GM12878 (cell line): ENCODE measurements at regions not wholly inside any gene's neighbourhood (a gene's known extent, or its start where the extent isn't known, plus 50 kb on each side); places are given as distances from the start of the nearest gene placed in this dataset.

ENCODE experiments used
- ATAC-seq: fragments of 200-7000 bp; cut with Tn5 transposase; 3 replicates; pipeline ENCODE4 v1.9.1; 2020; ENCODE audit warnings: mild to moderate bottlenecking, moderate library complexity
- BruUV-seq: library from RNA; stranded (reverse); fragments of 400-500 nt; replicated peaks from 2 replicates; lab custom pipeline; 2021; lab: Mats Ljungman, UMichigan
- CTCF ChIA-PET: fragments of 300-600 bp; sonication (Branson Sonifier 250); formaldehyde crosslinking; extraction: SDS; loops from one replicate; lab custom pipeline; 2021; ENCODE audit warnings: inconsistent platforms; lab: Yijun Ruan, JAX
- POLR2A ChIA-PET: fragments of 350-600 bp; formaldehyde crosslinking; extraction: SDS; loops from one replicate; lab custom pipeline; 2021; ENCODE audit warnings: inconsistent platforms; lab: Charles Lee
- RAD21 ChIA-PET: fragments of 300-600 bp; sonication (Branson Sonifier 250); formaldehyde crosslinking; loops from one replicate; lab custom pipeline; 2023; ENCODE audit warnings: antibody characterized with exemption; ENCODE audit not compliant: unreplicated experiment; lab: Charles Lee
- SMC1A ChIA-PET: fragments of 300-600 bp; sonication (Branson Sonifier 250); formaldehyde crosslinking; loops from one replicate; lab custom pipeline; 2023; ENCODE audit not compliant: unreplicated experiment, uncharacterized antibody; lab: Charles Lee
- DNase-seq: peaks from one replicate; pipeline ENCODE4 v3.0.0-alpha.2; 2011; ENCODE audit warnings: low read depth, low spot score
- FAIRE-seq: peaks from 3 replicates; lab custom pipeline; 2011; peaks lifted over from hg19 to GRCh38; lab: Jason Lieb, UNC
- H2AFZ ChIP-seq: 2 replicates; pipeline ENCODE4 v1.6.0; 2011; ENCODE audit warnings: low read depth, low read length, control low read depth; ENCODE audit not compliant: control insufficient read depth
- H3K27ac ChIP-seq: 2 replicates; pipeline ENCODE4 v1.5.1; 2011; ENCODE audit warnings: control low read depth; ENCODE audit not compliant: control insufficient read depth, insufficient read depth
- H3K27me3 ChIP-seq, 2 experiments: replicated peaks in 1 of 2; 2 replicates each; pipeline versions ENCODE4 v1.6.0 to v1.6.1; 2011; ENCODE audit warnings: low read length in 1 of 2; ENCODE audit not compliant: control insufficient read depth in 2 of 2, insufficient read depth in 2 of 2
- H3K36me3 ChIP-seq, 2 experiments: 2 replicates each; pipeline ENCODE4 v1.5.1; 2011; ENCODE audit warnings: low read length in 1 of 2; ENCODE audit not compliant: control insufficient read depth in 2 of 2, insufficient read depth in 2 of 2
- H3K4me1 ChIP-seq: 2 replicates; pipeline ENCODE4 v1.6.1; 2011; ENCODE audit warnings: mild to moderate bottlenecking, low read length, moderate library complexity, mixed read lengths; ENCODE audit not compliant: control insufficient read depth, insufficient read depth
- H3K4me2 ChIP-seq: 2 replicates; pipeline ENCODE4 v1.6.0; 2011; ENCODE audit warnings: control low read depth; ENCODE audit not compliant: control insufficient read depth, insufficient read depth
- H3K4me3 ChIP-seq: fragments of 200-600 bp; sonication (generic); 2 replicates; pipeline ENCODE4 v1.5.1; 2016
- H3K79me2 ChIP-seq: 2 replicates; pipeline ENCODE4 v1.6.0; 2011; ENCODE audit warnings: low read length; ENCODE audit not compliant: control insufficient read depth, insufficient read depth
- H3K9ac ChIP-seq: 2 replicates; pipeline ENCODE4 v1.8.0; 2011; ENCODE audit warnings: low read length, control low read depth, mixed read lengths; ENCODE audit not compliant: control insufficient read depth, insufficient read depth
- H3K9me3 ChIP-seq: replicated peaks from 3 replicates; pipeline ENCODE4 v1.5.1; 2011; ENCODE audit warnings: mild to moderate bottlenecking, low read length; ENCODE audit not compliant: control insufficient read depth, insufficient read depth
- H4K20me1 ChIP-seq: 2 replicates; pipeline ENCODE4 v1.6.0; 2011; ENCODE audit not compliant: control insufficient read depth, insufficient read depth
- BCLAF1 ChIP-seq: fragments of 450-650 bp; IDR thresholded peaks from 2 replicates; pipeline ENCODE4 v1.6.1; 2017; ENCODE audit warnings: antibody characterized with exemption, mild to moderate bottlenecking, moderate library complexity
- CBX5 ChIP-seq: sonication (generic); IDR thresholded peaks from 2 replicates; pipeline ENCODE4 v1.6.1; 2016; ENCODE audit warnings: low read depth, moderate library complexity, mild to moderate bottlenecking, inconsistent platforms
- EED ChIP-seq: sonication (generic); IDR thresholded peaks from 2 replicates; pipeline ENCODE4 v1.6.1; 2016; ENCODE audit warnings: antibody characterized with exemption, low read depth
- KLF5 ChIP-seq: fragments of 450-650 bp; IDR thresholded peaks from 2 replicates; pipeline ENCODE4 v1.6.1; 2014; ENCODE audit warnings: mild to moderate bottlenecking; ENCODE audit not compliant: partially characterized antibody
- LARP7 ChIP-seq: fragments of 450-650 bp; IDR thresholded peaks from 2 replicates; pipeline ENCODE4 v1.6.1; 2017; ENCODE audit warnings: mild to moderate bottlenecking
- NR2C1 ChIP-seq: fragments of 450-650 bp; IDR thresholded peaks from 2 replicates; pipeline ENCODE4 v1.6.1; 2017; ENCODE audit warnings: antibody characterized with exemption, mild to moderate bottlenecking, moderate library complexity
- PRDM15 ChIP-seq: fragments of 450-650 bp; formaldehyde crosslinking; IDR thresholded peaks from 2 replicates; pipeline ENCODE4 v1.4.0; 2020; ENCODE audit warnings: mild to moderate bottlenecking, moderate library complexity
- SREBF1 ChIP-seq: IDR thresholded peaks from 2 replicates; pipeline ENCODE4 v1.6.1; 2012; ENCODE audit warnings: mild to moderate bottlenecking, low read length
- TAF1 ChIP-seq: IDR thresholded peaks from 2 replicates; pipeline ENCODE4 v1.6.1; 2011; ENCODE audit warnings: mild to moderate bottlenecking, low read depth, low read length, borderline replicate concordance
- USF2 ChIP-seq: IDR thresholded peaks from 2 replicates; pipeline ENCODE4 v1.6.1; 2011; ENCODE audit warnings: low read depth, low read length, improper control_type of control experiment, borderline replicate concordance
- YBX1 ChIP-seq: fragments of 450-650 bp; IDR thresholded peaks from 2 replicates; pipeline ENCODE4 v1.6.1; 2016; ENCODE audit warnings: antibody characterized with exemption
- ZBTB40 ChIP-seq: fragments of 450-650 bp; IDR thresholded peaks from 2 replicates; pipeline ENCODE4 v1.6.1; 2016; ENCODE audit warnings: mild to moderate bottlenecking, moderate library complexity, borderline replicate concordance
- ZNF217 ChIP-seq: fragments of 450-650 bp; IDR thresholded peaks from 2 replicates; pipeline ENCODE4 v1.6.1; 2017; ENCODE audit warnings: antibody characterized with exemption, mild to moderate bottlenecking
- WGBS: methylation state at CpG from one replicate; pipeline ENCODE4 v1.1.6; 2016; ENCODE audit warnings: low lambda C conversion rate; ENCODE audit not compliant: insufficient replicate concordance, insufficient coverage; ENCODE audit errors: missing lambda C conversion rate; 5-methylcytosine and 5-hydroxymethylcytosine counted together
- in situ Hi-C: fragments of 300-500 bp; cut with MboI; formaldehyde crosslinking; loops from 9 replicates; pipeline ENCODE4 v1.14.3; 2018; ENCODE audit warnings: mixed read lengths
- intact Hi-C: fragments of 100-400 bp; cut with micrococcal nuclease; formaldehyde crosslinking; loops from one replicate; pipeline ENCODE4 v1.14.2; 2022; ENCODE audit not compliant: unreplicated experiment

DNA sequence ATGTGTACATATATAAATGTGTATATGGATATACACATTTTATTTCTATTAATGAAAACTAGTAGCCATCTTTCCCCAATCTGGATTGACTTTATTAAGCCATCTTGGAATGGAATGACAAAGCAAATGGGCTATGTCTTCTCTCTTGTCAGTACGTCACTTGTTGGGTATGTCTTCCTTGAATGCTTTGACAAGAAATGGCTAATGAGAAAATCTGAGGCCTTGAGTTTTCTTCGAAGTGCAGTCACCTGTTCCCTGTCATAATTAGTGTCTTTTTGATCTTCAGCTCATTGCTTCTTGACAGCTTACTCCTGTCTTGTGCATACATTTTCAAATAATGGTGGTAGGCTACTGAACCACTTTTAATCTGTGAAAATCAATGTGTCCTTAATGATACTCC, 243.2 kb upstream of the RGMB start:
- FAIRE-seq: no peak
- Histone ChIP-seq H3K79me2 (no peaks in the 10 kb centered on the region), H2AFZ (no peak overlapping the region), H3K27me3 (no peaks in the 10 kb centered on the region), H3K36me3 (no peaks in the 10 kb centered on the region), H3K27ac (no peak overlapping the region), H3K9ac (no peak overlapping the region), H3K4me3 (no peak overlapping the region), H3K4me2 (no peak overlapping the region), H3K4me1 (no peaks in the 10 kb centered on the region), H3K9me3 (no peaks in the 10 kb centered on the region), H4K20me1 (no peaks in the 10 kb centered on the region)
- SMC1A ChIA-PET: no interaction called here
- intact Hi-C loops (no loop called here), in situ Hi-C loops (no loop called here)
- CTCF ChIA-PET: interaction anchor here (1.2 kb wide), 1 partner anchor 1233 kb away, joined by 3 read pairs; no protein-coding TSS in a partner anchor
- DNase-seq: no peak
- 17% methylated on average over 2 of the region's 2 CpGs for whole genome bisulfite sequencing
- no peak for ATAC-seq
- POLR2A ChIA-PET: no interaction called here
- TF ChIP-seq ZBTB40 (no peak), CBX5 (no peak), SREBF1 (no peak), YBX1 (no peak), KLF5 (no peak), TAF1 (no peak), PRDM15 (no peak), ZNF217 (no peak), NR2C1 (no peak), LARP7 (no peak), BCLAF1 (no peak), EED (no peak), USF2 (no peak)
- TF ChIP-seq, all 136 proteins: peak for 0
- BruUV-seq: no TSS peak
- RAD21 ChIA-PET: no interaction called here
